GM23338 (cell line): ENCODE measurements at regions not wholly inside any gene's neighbourhood (a gene's known extent, or its start where the extent isn't known, plus 50 kb on each side); places are given as distances from the start of the nearest gene placed in this dataset.

Experiments used
- CREB1 ChIP-seq: fragments of 250-450 bp; sonication (Bioruptor Pico); IDR thresholded peaks from 2 replicates; pipeline ENCODE4 v1.5.0; 2020; ENCODE audit warnings: low read depth, mild to moderate bottlenecking, moderate library complexity
- EZH2 ChIP-seq: fragments of 200-600 bp; sonication (generic); IDR thresholded peaks from one replicate; pipeline ENCODE4 v1.8.0; 2017; ENCODE audit warnings: antibody characterized with exemption, mild to moderate bottlenecking, low read depth; ENCODE audit not compliant: unreplicated experiment
- EZH2phosphoT487 ChIP-seq: fragments of 200-600 bp; sonication (generic); IDR thresholded peaks from one replicate; pipeline ENCODE4 v1.8.1; 2018; ENCODE audit warnings: antibody characterized with exemption; ENCODE audit not compliant: unreplicated experiment
- JUNB ChIP-seq: IDR thresholded peaks from one replicate; pipeline ENCODE4 v1.6.1; 2016; ENCODE audit warnings: antibody characterized with exemption; ENCODE audit not compliant: unreplicated experiment
- POLR2AphosphoS5 ChIP-seq: IDR thresholded peaks from 2 replicates; pipeline ENCODE4 v1.6.1; 2016; ENCODE audit warnings: antibody characterized with exemption, low read depth
- TF ChIP-seq, protein P1 (sequence below), 2 experiments: fragments of 200-600 bp in 1 of 2; sonication (generic) in 1 of 2; conservative IDR thresholded peaks; 2 replicates each; pipeline versions ENCODE4 v1.5.1 to v1.6.1; 2016 to 2017; ENCODE audit warnings: antibody characterized with exemption in 2 of 2, low read depth in 2 of 2, mild to moderate bottlenecking in 2 of 2, moderate library complexity in 1 of 2
- TF ChIP-seq, protein P2 (sequence below): fragments of 250-450 bp; sonication (Bioruptor Pico); IDR thresholded peaks from 2 replicates; pipeline ENCODE4 v1.5.0; 2020; ENCODE audit warnings: mild to moderate bottlenecking, moderate library complexity
- TF ChIP-seq, protein P3 (sequence below): IDR thresholded peaks from 2 replicates; pipeline ENCODE4 v1.6.1; 2016; ENCODE audit warnings: antibody characterized with exemption
- TF ChIP-seq, protein P4 (sequence below): IDR thresholded peaks from one replicate; pipeline ENCODE4 v1.6.1; 2018; ENCODE audit warnings: antibody characterized with exemption; ENCODE audit not compliant: unreplicated experiment

DNA sequence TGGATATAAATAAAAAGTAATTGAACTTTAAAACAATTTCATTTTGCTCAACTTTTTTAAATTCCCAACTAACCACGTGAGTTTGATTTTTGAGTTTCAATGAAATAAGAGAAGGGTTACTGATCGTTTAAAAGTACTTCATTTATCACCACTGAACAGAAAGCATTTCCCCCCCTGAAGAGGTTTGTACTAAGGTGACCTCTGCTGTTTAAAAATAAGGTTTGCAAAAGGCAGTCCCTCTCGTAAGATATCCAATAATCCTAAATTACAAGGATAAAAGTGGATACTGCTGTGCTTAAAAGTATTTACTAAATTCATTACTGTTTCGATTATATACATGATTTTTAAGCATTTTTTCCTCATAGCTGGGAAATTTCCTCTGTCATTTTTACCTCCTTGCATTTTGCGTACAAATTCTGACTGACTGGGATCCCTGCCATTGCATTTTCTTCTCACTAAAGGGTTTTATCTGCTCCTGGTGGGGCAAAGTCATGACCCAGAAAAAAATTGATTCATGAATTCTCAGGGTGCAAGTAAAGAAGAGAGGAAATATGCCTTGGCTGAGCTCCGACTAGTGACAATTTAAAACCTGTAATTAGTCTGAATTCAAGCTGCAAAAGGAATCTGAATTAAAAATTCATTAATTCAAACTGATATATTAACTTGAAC lies 463.8 kb downstream of the PRKD1 start:
- TF ChIP-seq, protein P1, sequence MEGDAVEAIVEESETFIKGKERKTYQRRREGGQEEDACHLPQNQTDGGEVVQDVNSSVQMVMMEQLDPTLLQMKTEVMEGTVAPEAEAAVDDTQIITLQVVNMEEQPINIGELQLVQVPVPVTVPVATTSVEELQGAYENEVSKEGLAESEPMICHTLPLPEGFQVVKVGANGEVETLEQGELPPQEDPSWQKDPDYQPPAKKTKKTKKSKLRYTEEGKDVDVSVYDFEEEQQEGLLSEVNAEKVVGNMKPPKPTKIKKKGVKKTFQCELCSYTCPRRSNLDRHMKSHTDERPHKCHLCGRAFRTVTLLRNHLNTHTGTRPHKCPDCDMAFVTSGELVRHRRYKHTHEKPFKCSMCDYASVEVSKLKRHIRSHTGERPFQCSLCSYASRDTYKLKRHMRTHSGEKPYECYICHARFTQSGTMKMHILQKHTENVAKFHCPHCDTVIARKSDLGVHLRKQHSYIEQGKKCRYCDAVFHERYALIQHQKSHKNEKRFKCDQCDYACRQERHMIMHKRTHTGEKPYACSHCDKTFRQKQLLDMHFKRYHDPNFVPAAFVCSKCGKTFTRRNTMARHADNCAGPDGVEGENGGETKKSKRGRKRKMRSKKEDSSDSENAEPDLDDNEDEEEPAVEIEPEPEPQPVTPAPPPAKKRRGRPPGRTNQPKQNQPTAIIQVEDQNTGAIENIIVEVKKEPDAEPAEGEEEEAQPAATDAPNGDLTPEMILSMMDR (conservative IDR thresholded peaks at IDR 0.05; ENCODE audit: low read depth in 2 of 2), result peak in 1 of 2 experiments; percentile 29; a peak in 2 of 4 replicates
- no peak for TF ChIP-seq POLR2AphosphoS5
- TF ChIP-seq, protein P2, sequence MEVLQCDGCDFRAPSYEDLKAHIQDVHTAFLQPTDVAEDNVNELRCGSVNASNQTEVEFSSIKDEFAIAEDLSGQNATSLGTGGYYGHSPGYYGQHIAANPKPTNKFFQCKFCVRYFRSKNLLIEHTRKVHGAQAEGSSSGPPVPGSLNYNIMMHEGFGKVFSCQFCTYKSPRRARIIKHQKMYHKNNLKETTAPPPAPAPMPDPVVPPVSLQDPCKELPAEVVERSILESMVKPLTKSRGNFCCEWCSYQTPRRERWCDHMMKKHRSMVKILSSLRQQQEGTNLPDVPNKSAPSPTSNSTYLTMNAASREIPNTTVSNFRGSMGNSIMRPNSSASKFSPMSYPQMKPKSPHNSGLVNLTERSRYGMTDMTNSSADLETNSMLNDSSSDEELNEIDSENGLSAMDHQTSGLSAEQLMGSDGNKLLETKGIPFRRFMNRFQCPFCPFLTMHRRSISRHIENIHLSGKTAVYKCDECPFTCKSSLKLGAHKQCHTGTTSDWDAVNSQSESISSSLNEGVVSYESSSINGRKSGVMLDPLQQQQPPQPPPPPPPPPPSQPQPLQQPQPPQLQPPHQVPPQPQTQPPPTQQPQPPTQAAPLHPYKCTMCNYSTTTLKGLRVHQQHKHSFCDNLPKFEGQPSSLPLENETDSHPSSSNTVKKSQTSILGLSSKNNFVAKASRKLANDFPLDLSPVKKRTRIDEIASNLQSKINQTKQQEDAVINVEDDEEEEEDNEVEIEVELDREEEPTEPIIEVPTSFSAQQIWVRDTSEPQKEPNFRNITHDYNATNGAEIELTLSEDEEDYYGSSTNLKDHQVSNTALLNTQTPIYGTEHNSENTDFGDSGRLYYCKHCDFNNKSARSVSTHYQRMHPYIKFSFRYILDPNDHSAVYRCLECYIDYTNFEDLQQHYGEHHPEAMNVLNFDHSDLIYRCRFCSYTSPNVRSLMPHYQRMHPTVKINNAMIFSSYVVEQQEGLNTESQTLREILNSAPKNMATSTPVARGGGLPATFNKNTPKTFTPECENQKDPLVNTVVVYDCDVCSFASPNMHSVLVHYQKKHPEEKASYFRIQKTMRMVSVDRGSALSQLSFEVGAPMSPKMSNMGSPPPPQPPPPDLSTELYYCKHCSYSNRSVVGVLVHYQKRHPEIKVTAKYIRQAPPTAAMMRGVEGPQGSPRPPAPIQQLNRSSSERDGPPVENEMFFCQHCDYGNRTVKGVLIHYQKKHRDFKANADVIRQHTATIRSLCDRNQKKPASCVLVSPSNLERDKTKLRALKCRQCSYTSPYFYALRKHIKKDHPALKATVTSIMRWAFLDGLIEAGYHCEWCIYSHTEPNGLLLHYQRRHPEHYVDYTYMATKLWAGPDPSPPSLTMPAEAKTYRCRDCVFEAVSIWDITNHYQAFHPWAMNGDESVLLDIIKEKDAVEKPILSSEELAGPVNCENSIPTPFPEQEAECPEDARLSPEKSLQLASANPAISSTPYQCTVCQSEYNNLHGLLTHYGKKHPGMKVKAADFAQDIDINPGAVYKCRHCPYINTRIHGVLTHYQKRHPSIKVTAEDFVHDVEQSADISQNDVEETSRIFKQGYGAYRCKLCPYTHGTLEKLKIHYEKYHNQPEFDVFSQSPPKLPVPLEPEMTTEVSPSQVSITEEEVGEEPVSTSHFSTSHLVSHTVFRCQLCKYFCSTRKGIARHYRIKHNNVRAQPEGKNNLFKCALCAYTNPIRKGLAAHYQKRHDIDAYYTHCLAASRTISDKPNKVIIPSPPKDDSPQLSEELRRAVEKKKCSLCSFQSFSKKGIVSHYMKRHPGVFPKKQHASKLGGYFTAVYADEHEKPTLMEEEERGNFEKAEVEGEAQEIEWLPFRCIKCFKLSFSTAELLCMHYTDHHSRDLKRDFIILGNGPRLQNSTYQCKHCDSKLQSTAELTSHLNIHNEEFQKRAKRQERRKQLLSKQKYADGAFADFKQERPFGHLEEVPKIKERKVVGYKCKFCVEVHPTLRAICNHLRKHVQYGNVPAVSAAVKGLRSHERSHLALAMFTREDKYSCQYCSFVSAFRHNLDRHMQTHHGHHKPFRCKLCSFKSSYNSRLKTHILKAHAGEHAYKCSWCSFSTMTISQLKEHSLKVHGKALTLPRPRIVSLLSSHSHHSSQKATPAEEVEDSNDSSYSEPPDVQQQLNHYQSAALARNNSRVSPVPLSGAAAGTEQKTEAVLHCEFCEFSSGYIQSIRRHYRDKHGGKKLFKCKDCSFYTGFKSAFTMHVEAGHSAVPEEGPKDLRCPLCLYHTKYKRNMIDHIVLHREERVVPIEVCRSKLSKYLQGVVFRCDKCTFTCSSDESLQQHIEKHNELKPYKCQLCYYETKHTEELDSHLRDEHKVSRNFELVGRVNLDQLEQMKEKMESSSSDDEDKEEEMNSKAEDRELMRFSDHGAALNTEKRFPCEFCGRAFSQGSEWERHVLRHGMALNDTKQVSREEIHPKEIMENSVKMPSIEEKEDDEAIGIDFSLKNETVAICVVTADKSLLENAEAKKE (CRISPR knock-in tag), result no peak
- no peak for TF ChIP-seq EZH2phosphoT487
- TF ChIP-seq EZH2, result no peak
- TF ChIP-seq, protein P3, sequence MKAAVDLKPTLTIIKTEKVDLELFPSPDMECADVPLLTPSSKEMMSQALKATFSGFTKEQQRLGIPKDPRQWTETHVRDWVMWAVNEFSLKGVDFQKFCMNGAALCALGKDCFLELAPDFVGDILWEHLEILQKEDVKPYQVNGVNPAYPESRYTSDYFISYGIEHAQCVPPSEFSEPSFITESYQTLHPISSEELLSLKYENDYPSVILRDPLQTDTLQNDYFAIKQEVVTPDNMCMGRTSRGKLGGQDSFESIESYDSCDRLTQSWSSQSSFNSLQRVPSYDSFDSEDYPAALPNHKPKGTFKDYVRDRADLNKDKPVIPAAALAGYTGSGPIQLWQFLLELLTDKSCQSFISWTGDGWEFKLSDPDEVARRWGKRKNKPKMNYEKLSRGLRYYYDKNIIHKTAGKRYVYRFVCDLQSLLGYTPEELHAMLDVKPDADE, result no peak
- no peak for TF ChIP-seq JUNB
- TF ChIP-seq, protein P4, sequence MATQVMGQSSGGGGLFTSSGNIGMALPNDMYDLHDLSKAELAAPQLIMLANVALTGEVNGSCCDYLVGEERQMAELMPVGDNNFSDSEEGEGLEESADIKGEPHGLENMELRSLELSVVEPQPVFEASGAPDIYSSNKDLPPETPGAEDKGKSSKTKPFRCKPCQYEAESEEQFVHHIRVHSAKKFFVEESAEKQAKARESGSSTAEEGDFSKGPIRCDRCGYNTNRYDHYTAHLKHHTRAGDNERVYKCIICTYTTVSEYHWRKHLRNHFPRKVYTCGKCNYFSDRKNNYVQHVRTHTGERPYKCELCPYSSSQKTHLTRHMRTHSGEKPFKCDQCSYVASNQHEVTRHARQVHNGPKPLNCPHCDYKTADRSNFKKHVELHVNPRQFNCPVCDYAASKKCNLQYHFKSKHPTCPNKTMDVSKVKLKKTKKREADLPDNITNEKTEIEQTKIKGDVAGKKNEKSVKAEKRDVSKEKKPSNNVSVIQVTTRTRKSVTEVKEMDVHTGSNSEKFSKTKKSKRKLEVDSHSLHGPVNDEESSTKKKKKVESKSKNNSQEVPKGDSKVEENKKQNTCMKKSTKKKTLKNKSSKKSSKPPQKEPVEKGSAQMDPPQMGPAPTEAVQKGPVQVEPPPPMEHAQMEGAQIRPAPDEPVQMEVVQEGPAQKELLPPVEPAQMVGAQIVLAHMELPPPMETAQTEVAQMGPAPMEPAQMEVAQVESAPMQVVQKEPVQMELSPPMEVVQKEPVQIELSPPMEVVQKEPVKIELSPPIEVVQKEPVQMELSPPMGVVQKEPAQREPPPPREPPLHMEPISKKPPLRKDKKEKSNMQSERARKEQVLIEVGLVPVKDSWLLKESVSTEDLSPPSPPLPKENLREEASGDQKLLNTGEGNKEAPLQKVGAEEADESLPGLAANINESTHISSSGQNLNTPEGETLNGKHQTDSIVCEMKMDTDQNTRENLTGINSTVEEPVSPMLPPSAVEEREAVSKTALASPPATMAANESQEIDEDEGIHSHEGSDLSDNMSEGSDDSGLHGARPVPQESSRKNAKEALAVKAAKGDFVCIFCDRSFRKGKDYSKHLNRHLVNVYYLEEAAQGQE, result no peak
- TF ChIP-seq CREB1 (CRISPR knock-in tag), result no peak
